T-helper 2 cell treated with Interferon-gamma antibody and Interleukin-4, amounts not matched to agents 100 ng/mL and 5 ng/mL, for 36 hours (primary cell): ENCODE measurements at regions not wholly inside any gene's neighbourhood (a gene's known extent, or its start where the extent isn't known, plus 50 kb on each side); places are given as distances from the start of the nearest gene placed in this dataset.

Experiments used
- intact Hi-C: fragments of 100-400 bp; cut with micrococcal nuclease; formaldehyde crosslinking; loops from one replicate; pipeline ENCODE4 v1.15.1; 2023

GRCh38 chr5:155290937-155291336 lies 277.4 kb downstream of the KIF4B start:
- intact Hi-C loops = no loop called here

- intact Hi-C loops = no loop called here
Observed at GRCh38 chr5:155293605-155294178, 280.1 kb downstream of the KIF4B start.

- intact Hi-C loops = no loop called here
Observed at GRCh38 chr5:155295111-155295510, 281.6 kb downstream of the KIF4B start.

- intact Hi-C loops = no loop called here
Observed at GRCh38 chr5:155299386-155300005, 285.9 kb downstream of the KIF4B start.

- intact Hi-C loops = no loop called here
Observed at GRCh38 chr5:155303120-155303519, 289.6 kb downstream of the KIF4B start.

- intact Hi-C loops = no loop called here
Observed at GRCh38 chr5:155307229-155307628, 293.7 kb downstream of the KIF4B start.

- intact Hi-C loops = no loop called here
Observed at GRCh38 chr5:155308289-155308688, 294.7 kb downstream of the KIF4B start.

GRCh38 chr5:155309021-155309746 lies 295.6 kb downstream of the KIF4B start:
- intact Hi-C loops = no loop called here

GRCh38 chr5:155311721-155312120 lies 298.2 kb downstream of the KIF4B start:
- intact Hi-C loops = no loop called here

GRCh38 chr5:155313518-155313917 lies 300.0 kb downstream of the KIF4B start:
- intact Hi-C loops = no loop called here

- intact Hi-C loops = no loop called here
Observed at GRCh38 chr5:155316070-155316714, 302.6 kb downstream of the KIF4B start.

GRCh38 chr5:155332618-155333017 lies 319.1 kb downstream of the KIF4B start:
- intact Hi-C loops = no loop called here

- intact Hi-C loops = no loop called here
Observed at GRCh38 chr5:155342956-155343355, 329.4 kb downstream of the KIF4B start.

- intact Hi-C loops = no loop called here
Observed at GRCh38 chr5:155343468-155343867, 329.9 kb downstream of the KIF4B start.

GRCh38 chr5:155353231-155353630 lies 339.7 kb downstream of the KIF4B start:
- intact Hi-C loops = no loop called here

GRCh38 chr5:155366096-155366495 lies 352.5 kb downstream of the KIF4B start:
- intact Hi-C loops = no loop called here

- intact Hi-C loops = no loop called here
Observed at GRCh38 chr5:155367841-155368240, 354.3 kb downstream of the KIF4B start.

GRCh38 chr5:155368490-155368889 lies 354.9 kb downstream of the KIF4B start:
- intact Hi-C loops = no loop called here

- intact Hi-C loops = no loop called here
Observed at GRCh38 chr5:155380480-155380879, 366.9 kb downstream of the KIF4B start.

- intact Hi-C loops = no loop called here
Observed at GRCh38 chr5:155381654-155382053, 368.1 kb downstream of the KIF4B start.

GRCh38 chr5:155389498-155389897 lies 375.9 kb downstream of the KIF4B start:
- intact Hi-C loops = no loop called here

- intact Hi-C loops = no loop called here
Observed at GRCh38 chr5:155394727-155395126, 381.2 kb downstream of the KIF4B start.
